NCI-H1048 (cell line): ENCODE measurements at regions not wholly inside any gene's neighbourhood (a gene's known extent, or its start where the extent isn't known, plus 50 kb on each side); places are given as distances from the start of the nearest gene placed in this dataset.
"Not testable (repeated sequence)": the region's sequence is repeated elsewhere in the genome, so short reads cannot be mapped to it uniquely, and the experiment has no call there.

Experiments used
- DNase-seq: peaks from one replicate; lab custom pipeline; 2025; lab: John Stamatoyannopoulos, UW

- not testable (repeated sequence) for DNase-seq
Observed at GRCh38 chr4:134622626-134623575, 421.3 kb upstream of the PABPC4L start.

GRCh38 chr4:134622199-134622598 lies 420.6 kb upstream of the PABPC4L start:
- DNase-seq: no peak

DNA sequence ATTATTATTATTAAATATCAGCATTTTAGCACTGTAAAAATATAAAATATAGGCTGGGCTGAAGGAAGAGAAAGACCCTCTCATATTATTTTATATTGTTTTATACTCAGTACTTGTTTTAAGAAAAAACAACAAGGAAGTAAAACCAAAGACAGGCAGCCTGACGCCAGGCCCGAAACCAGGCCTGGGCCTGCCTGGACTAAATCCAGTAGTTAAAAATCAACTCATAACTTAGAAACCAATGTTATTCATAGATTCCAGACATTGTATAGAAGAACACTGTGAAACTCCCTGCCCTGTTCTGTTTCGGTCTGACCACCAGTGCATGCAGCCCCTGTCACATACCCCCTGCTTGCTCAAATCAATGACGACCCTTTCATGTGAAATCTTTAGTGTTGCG lies 420.1 kb upstream of the PABPC4L start:
- DNase-seq: not testable (repeated sequence)

DNA sequence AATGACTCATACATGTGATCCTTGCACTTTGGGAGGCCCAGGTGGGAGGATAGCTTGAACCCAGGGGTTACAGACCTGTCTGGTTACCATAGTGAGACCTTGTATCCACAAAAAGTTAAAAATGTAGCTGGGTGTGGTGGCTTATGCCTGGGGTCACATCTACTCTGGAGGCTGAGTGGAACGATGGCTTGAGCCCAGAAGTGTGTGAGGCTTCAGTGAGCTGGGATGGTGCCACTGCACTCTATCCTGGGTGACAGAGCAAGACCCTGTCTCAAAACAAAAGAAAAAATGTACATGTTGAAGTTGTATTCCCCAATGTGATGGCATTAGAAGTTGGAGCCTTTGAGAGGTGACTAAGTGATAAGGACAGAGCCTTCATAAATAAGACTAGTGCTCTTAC lies 409.4 kb upstream of the PABPC4L start:
- DNase-seq: no peak

- no peak for DNase-seq
Observed at GRCh38 chr4:134610172-134610571, 408.6 kb upstream of the PABPC4L start.

GRCh38 chr4:134601706-134602105 lies 400.1 kb upstream of the PABPC4L start:
- no peak for DNase-seq

GRCh38 chr4:134591326-134591725 lies 389.7 kb upstream of the PABPC4L start:
- no peak for DNase-seq

DNA sequence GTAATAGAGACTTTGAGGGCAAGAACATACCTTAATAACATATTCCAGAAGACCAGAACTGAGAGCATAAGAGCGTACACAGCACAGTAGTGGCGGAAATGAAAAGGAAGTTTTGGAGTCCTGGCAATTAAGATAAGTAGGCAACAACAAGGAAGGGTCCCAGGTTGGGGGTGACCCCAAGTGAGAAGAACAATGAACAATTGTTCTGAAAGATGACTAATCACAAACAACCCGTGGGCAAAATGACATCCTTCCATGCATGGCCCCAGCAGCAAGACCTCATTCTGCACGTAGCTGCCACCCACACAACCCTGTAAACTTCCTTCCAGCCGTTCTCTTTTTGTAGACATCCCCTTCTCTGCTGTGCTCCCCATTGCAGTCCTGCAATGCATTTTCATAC lies 384.4 kb upstream of the PABPC4L start:
- no peak for DNase-seq

DNA sequence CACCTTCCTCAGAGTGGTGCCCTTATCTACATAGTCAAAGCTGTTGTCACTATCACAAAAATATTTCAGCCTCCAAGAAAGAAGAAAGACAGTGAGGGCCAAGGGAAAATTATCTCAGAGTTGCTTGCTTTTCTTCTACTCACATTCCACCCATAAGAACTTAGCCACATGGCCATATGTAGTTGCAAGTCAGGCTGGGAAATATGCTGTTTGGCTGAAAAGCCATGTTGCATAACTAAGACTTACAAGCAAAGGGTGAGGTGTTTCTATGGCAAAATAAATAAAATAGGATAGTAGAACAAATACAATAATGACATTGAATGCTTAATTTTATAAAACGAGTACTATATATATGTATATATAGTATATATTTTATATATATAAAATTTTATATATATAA lies 365.9 kb upstream of the PABPC4L start:
- no peak for DNase-seq

- DNase-seq: no peak
Observed at GRCh38 chr4:134560728-134561127, 359.1 kb upstream of the PABPC4L start.

DNA sequence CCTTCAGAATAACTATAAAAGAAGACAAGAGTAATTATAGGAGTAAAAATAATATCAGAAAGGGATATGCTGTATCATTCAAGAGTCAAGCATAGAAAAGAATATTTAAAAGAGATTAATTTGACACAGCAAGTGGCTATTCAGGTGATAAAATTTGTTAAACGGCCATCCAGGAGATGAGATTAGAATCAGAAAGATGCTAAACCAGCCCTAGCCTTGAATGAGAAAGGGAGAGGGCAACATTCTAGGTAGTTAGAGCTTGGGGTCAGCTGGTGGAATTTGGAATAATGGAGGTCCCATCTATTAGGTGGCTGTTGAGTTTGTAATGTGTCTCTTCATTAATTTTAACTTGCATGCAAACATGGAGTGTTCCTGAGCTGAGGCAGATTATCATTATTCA lies 350.5 kb upstream of the PABPC4L start:
- no peak for DNase-seq

GRCh38 chr4:134551348-134551747 lies 349.8 kb upstream of the PABPC4L start:
- DNase-seq: no peak

DNA sequence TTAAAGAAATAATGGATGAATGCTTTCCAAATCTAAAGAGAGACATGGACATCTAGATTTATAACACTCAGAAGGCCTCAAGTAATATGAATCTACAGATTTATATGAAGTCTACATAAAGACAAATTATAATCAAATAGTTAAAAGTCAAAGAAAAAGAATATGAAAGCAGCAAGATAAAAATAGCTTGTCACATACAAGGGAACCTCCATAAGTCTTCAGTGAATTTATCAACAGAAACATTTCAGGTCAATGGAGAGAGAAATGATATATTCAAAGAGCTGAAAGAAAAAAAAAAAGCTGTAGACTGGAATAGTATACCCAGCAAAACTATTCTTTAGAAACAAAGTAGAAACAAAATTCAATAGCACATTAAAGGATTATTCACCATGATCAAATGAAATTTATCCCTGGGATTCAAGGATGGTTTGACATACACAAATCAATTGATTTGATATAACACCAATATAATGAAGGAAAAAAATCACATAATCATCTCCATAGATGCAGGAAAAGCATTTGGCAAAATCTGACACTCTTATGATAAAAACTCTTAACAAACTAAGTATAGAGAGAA lies 346.6 kb upstream of the PABPC4L start:
- no peak for DNase-seq

DNA sequence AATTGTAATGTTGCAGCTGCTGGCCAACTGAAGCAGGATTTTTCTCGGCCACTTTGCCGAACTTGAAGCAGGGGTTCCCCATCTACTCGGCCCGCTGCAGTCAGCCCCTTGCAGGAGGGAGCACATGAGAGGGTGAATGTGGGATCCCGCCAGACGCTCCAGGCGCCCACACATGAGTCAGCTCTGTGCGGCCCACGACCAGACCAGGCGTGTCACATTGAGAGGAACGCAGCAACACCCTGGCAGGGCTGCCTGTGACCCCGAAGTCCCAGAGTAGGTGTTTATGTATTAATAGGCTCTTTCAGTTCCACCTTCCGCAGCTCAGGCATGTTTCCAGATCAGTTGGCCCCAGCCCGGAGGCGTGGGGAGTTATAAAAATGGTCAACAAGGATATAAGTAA lies 344.7 kb upstream of the PABPC4L start:
- DNase-seq: no peak

DNA sequence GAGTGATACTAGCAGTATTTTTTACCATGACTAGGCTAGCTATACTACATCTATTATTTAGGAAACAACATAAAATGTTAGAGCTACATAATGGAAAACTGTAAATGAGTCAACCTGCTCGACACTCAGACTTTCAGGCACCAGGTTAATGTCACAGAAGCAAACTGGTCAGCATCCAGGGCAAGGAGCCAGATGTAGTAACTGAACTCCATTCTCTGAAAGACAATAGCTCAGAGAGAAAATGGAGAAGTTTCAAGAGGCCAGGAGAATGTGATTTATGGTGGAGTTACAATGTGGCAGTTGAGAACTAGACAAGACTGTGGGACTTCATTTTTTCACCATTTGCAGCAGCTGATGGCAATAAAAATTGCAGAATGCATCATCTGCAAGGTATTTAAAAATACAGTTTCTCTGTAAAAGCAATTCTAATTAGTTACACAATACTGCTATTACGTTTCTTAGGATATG lies 342.7 kb upstream of the PABPC4L start:
- DNase-seq: no peak

GRCh38 chr4:134540588-134540987 lies 339.0 kb upstream of the PABPC4L start:
- DNase-seq: no peak

- no peak for DNase-seq
Observed at GRCh38 chr4:134539729-134540231, 338.2 kb upstream of the PABPC4L start.

- no peak for DNase-seq
Observed at GRCh38 chr4:134537701-134538100, 336.1 kb upstream of the PABPC4L start.

DNA sequence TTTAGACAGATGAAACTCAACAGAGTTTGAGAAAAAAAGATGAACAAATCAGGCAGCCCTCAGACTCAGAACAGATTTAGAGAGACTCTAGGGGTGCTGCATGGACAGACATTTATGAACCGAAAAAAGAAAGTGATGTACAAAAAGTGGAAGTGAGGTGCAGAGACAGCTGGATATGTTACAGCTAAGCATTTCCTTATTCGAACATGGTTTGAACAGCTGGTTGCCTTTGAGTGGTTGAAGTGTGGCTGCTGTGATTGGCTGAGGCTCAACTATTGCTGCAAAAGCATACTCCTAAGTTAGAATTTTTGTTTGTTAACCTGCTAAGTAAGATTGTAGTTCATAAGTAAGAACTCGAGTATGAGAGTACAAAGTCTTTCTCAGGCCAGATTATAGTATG lies 331.5 kb upstream of the PABPC4L start:
- no peak for DNase-seq

DNA sequence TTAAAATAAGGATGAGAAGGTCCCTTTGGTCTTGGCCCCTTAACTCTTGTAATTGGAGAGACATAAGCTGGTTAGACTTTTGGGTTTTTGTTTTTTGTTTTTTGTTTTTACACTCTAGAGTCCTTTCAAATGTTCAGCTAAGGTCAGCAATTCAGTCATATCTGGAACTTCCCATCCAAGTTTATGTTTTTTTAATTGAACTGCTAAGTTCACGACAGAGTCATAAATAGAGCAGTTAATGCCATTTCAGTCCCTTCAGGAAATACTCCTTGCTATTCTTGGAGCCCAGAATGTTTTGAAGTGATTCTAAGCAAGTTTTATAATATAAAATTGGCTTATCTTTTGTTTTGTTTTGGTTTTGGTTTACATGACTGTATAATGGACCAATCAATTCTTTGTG lies 329.4 kb upstream of the PABPC4L start:
- no peak for DNase-seq

- DNase-seq: no peak
Observed at GRCh38 chr4:134529629-134530028, 328.0 kb upstream of the PABPC4L start.

- no peak for DNase-seq
Observed at GRCh38 chr4:134518574-134519217, 317.1 kb upstream of the PABPC4L start.

GRCh38 chr4:134510544-134510943 lies 309.0 kb upstream of the PABPC4L start:
- DNase-seq: no peak
